Astrocyte (in vitro differentiated cells and primary cell): ENCODE measurements at regions not wholly inside any gene's neighbourhood (a gene's known extent, or its start where the extent isn't known, plus 50 kb on each side); places are given as distances from the start of the nearest gene placed in this dataset.
A peak's percentile ranks its signal among the peaks of the same experiment; 100 is the strongest.

Source experiments
- DNase-seq: peaks from one replicate; pipeline ENCODE4 v3.0.0-alpha.2; 2010; ENCODE audit warnings: low read depth
- FAIRE-seq: peaks from 2 replicates; lab custom pipeline; 2011; peaks lifted over from hg19 to GRCh38; lab: Jason Lieb, UNC
- H2AFZ ChIP-seq: 2 replicates; pipeline ENCODE4 v1.6.0; 2012; ENCODE audit warnings: low read depth, low read length, inconsistent platforms
- H3K27ac ChIP-seq: 2 replicates; pipeline ENCODE4 v1.5.1; 2011; ENCODE audit warnings: low read depth, low read length, inconsistent platforms
- H3K27me3 ChIP-seq: 2 replicates; pipeline ENCODE4 v1.6.0; 2011; ENCODE audit warnings: low read length, inconsistent platforms; ENCODE audit not compliant: insufficient read depth
- H3K36me3 ChIP-seq: 2 replicates; pipeline ENCODE4 v1.5.1; 2011; ENCODE audit warnings: low read length, inconsistent platforms; ENCODE audit not compliant: insufficient read depth
- H3K4me1 ChIP-seq: 2 replicates; pipeline ENCODE4 v1.5.1; 2011; ENCODE audit warnings: low read length, inconsistent platforms; ENCODE audit not compliant: insufficient read depth
- H3K4me2 ChIP-seq: 2 replicates; pipeline ENCODE4 v1.6.0; 2012; ENCODE audit warnings: low read length, inconsistent platforms
- H3K4me3 ChIP-seq: 2 replicates; pipeline ENCODE4 v1.5.1; 2011; ENCODE audit warnings: low read depth, mild to moderate bottlenecking, low read length, inconsistent platforms; ENCODE audit not compliant: insufficient read depth
- H3K79me2 ChIP-seq: 2 replicates; pipeline ENCODE4 v1.6.0; 2012; ENCODE audit warnings: mild to moderate bottlenecking, low read length, inconsistent platforms; ENCODE audit not compliant: insufficient read depth
- H3K9ac ChIP-seq: 2 replicates; pipeline ENCODE4 v1.6.0; 2012; ENCODE audit warnings: mild to moderate bottlenecking, low read length, inconsistent platforms
- H3K9me3 ChIP-seq: 2 replicates; pipeline ENCODE4 v1.5.1; 2012; ENCODE audit warnings: low read depth, mild to moderate bottlenecking, low read length, inconsistent platforms; ENCODE audit not compliant: insufficient read depth
- H4K20me1 ChIP-seq: 2 replicates; pipeline ENCODE4 v1.6.0; 2012; ENCODE audit warnings: low read length, inconsistent platforms; ENCODE audit not compliant: insufficient read depth
- H3K27ac Mint-ChIP-seq: one replicate; pipeline ENCODE4 v1.8.0; 2021; ENCODE audit warnings: mild to moderate bottlenecking, mixed read lengths; ENCODE audit not compliant: unreplicated experiment
- H3K27me3 Mint-ChIP-seq: one replicate; pipeline ENCODE4 v1.8.0; 2021; ENCODE audit warnings: low read depth, mixed read lengths; ENCODE audit not compliant: unreplicated experiment
- H3K36me3 Mint-ChIP-seq: one replicate; pipeline ENCODE4 v1.8.0; 2021; ENCODE audit warnings: low read depth, mixed read lengths; ENCODE audit not compliant: unreplicated experiment
- H3K4me1 Mint-ChIP-seq: one replicate; pipeline ENCODE4 v1.8.0; 2021; ENCODE audit warnings: low read depth, mixed read lengths; ENCODE audit not compliant: unreplicated experiment
- H3K4me3 Mint-ChIP-seq: one replicate; pipeline ENCODE4 v1.8.0; 2021; ENCODE audit warnings: mild to moderate bottlenecking, moderate library complexity, mixed read lengths; ENCODE audit not compliant: unreplicated experiment
- H3K9me3 Mint-ChIP-seq: one replicate; pipeline ENCODE4 v1.8.0; 2021; ENCODE audit warnings: mild to moderate bottlenecking, mixed read lengths; ENCODE audit not compliant: unreplicated experiment
- CTCF ChIP-seq: IDR thresholded peaks from 2 replicates; pipeline ENCODE4 v1.5.1; 2011; ENCODE audit warnings: low read depth, mild to moderate bottlenecking, inconsistent platforms, low read length, moderate library complexity; ENCODE audit not compliant: insufficient read depth
- EZH2 ChIP-seq: IDR thresholded peaks from 2 replicates; pipeline ENCODE4 v1.6.1; 2012; ENCODE audit warnings: mild to moderate bottlenecking, low read length, inconsistent platforms; ENCODE audit not compliant: insufficient read depth

- no peak overlapping the region for H3K27ac ChIP-seq
- H3K36me3 ChIP-seq = no peaks in the 10 kb centered on the region
- DNase-seq = peak; percentile 26
- H3K9ac ChIP-seq = peak overlapping the region; percentile 32
- Mint-ChIP-seq H3K4me1 (peaks cover 11% of the 10 kb centered on the region), H3K4me3 (no peak overlapping the region), H3K36me3 (no peaks in the 10 kb centered on the region), H3K9me3 (peaks cover 2% of the 10 kb centered on the region), H3K27ac (no peak overlapping the region), H3K27me3 (no peaks in the 10 kb centered on the region)
- no peaks in the 10 kb centered on the region for H3K27me3 ChIP-seq
- peak overlapping the region; percentile 68 for H2AFZ ChIP-seq
- peak overlapping the region; percentile 75 for H3K4me2 ChIP-seq
- no peaks in the 10 kb centered on the region for H3K9me3 ChIP-seq
- TF ChIP-seq EZH2 (no peak), CTCF (no peak)
- H3K4me3 ChIP-seq = no peak overlapping the region
- no peaks in the 10 kb centered on the region for H4K20me1 ChIP-seq
- no peaks in the 10 kb centered on the region for H3K79me2 ChIP-seq
- peaks cover 9% of the 10 kb centered on the region for H3K4me1 ChIP-seq
- peak; percentile 5 for FAIRE-seq
Measured at GRCh38 chr11:110373051-110373702, 56.6 kb upstream of the FDX1 start.

- H3K4me1 Mint-ChIP-seq = peaks cover 11% of the 10 kb centered on the region
- no peaks in the 10 kb centered on the region for H3K36me3 ChIP-seq
- no peak overlapping the region for H3K4me3 ChIP-seq
- peaks cover 2% of the 10 kb centered on the region for H3K9me3 Mint-ChIP-seq
- no peaks in the 10 kb centered on the region for H3K27me3 ChIP-seq
- no peak for FAIRE-seq
- no peaks in the 10 kb centered on the region for H3K9me3 ChIP-seq
- no peaks in the 10 kb centered on the region for H3K79me2 ChIP-seq
- H3K27me3 Mint-ChIP-seq = no peaks in the 10 kb centered on the region
- no peak overlapping the region for H3K27ac ChIP-seq
- no peak overlapping the region for H3K4me2 ChIP-seq
- DNase-seq = no peak
- TF ChIP-seq CTCF = no peak
- no peak for TF ChIP-seq EZH2
- H2AFZ ChIP-seq = no peak overlapping the region
- no peak overlapping the region for H3K4me3 Mint-ChIP-seq
- no peaks in the 10 kb centered on the region for H4K20me1 ChIP-seq
- no peaks in the 10 kb centered on the region for H3K36me3 Mint-ChIP-seq
- no peak overlapping the region for H3K9ac ChIP-seq
- no peak overlapping the region for H3K27ac Mint-ChIP-seq
- H3K4me1 ChIP-seq = peaks cover 9% of the 10 kb centered on the region
Measured at GRCh38 chr11:110374921-110375320, 54.8 kb upstream of the FDX1 start.

- no peak for DNase-seq
- Histone ChIP-seq H3K9me3 (no peaks in the 10 kb centered on the region), H4K20me1 (no peaks in the 10 kb centered on the region), H3K36me3 (no peaks in the 10 kb centered on the region), H3K9ac (no peak overlapping the region), H3K4me3 (no peak overlapping the region), H2AFZ (no peak overlapping the region), H3K27ac (no peak overlapping the region), H3K4me1 (peaks cover 9% of the 10 kb centered on the region), H3K4me2 (no peak overlapping the region), H3K27me3 (no peaks in the 10 kb centered on the region), H3K79me2 (no peaks in the 10 kb centered on the region)
- no peak for FAIRE-seq
- TF ChIP-seq EZH2 (no peak), CTCF (no peak)
- H3K27ac Mint-ChIP-seq = no peak overlapping the region
- H3K36me3 Mint-ChIP-seq = no peaks in the 10 kb centered on the region
- H3K4me3 Mint-ChIP-seq = no peak overlapping the region
- no peaks in the 10 kb centered on the region for H3K27me3 Mint-ChIP-seq
- peaks cover 2% of the 10 kb centered on the region for H3K9me3 Mint-ChIP-seq
- peaks cover 11% of the 10 kb centered on the region for H3K4me1 Mint-ChIP-seq
Measured at GRCh38 chr11:110375351-110375750, 54.4 kb upstream of the FDX1 start.
